Thymus (tissue), 11 donors: ENCODE measurements at regions not wholly inside any gene's neighbourhood (a gene's known extent, or its start where the extent isn't known, plus 50 kb on each side); places are given as distances from the start of the nearest gene placed in this dataset.
A peak's percentile ranks its signal among the peaks of the same experiment; 100 is the strongest.

ENCODE experiments used
- DNase-seq, 9 donors: peaks; one replicate each; pipeline ENCODE4 v3.0.0-alpha.2; 2013; ENCODE audit warnings: low spot score in 9 of 9, low read depth in 6 of 9, missing footprints in 1 of 9
- H3K27ac ChIP-seq, 2 donors: one replicate each; pipeline ENCODE4 v1.5.1; 2013; ENCODE audit warnings: control low read depth in 1 of 2, low read depth in 1 of 2, low read length in 1 of 2, mild to moderate bottlenecking in 1 of 2, moderate library complexity in 1 of 2
- H3K27me3 ChIP-seq, 2 donors: one replicate each; pipeline ENCODE4 v1.5.1; 2013; ENCODE audit warnings: low read length in 1 of 2; ENCODE audit not compliant: control insufficient read depth in 2 of 2, insufficient read depth in 1 of 2
- H3K36me3 ChIP-seq, 2 donors: one replicate each; pipeline ENCODE4 v1.5.1; 2013; ENCODE audit warnings: low read length in 1 of 2, mild to moderate bottlenecking in 1 of 2, moderate library complexity in 1 of 2; ENCODE audit not compliant: control insufficient read depth in 2 of 2, insufficient read depth in 2 of 2
- H3K4me1 ChIP-seq, 2 donors: one replicate each; pipeline ENCODE4 v1.5.1; 2013; ENCODE audit warnings: low read length in 2 of 2; ENCODE audit not compliant: control insufficient read depth in 2 of 2, insufficient read depth in 2 of 2
- H3K4me3 ChIP-seq, 2 donors: one replicate each; pipeline ENCODE4 v1.5.1; 2013; ENCODE audit warnings: low read length in 2 of 2, control low read depth in 1 of 2, mild to moderate bottlenecking in 1 of 2
- H3K9me3 ChIP-seq, 2 donors: one replicate each; pipeline ENCODE4 v1.5.1; 2013; ENCODE audit warnings: low read length in 1 of 2, mild to moderate bottlenecking in 1 of 2; ENCODE audit not compliant: control insufficient read depth in 2 of 2, insufficient read depth in 1 of 2
- WGBS: extraction: QIAGEN DNeasy Blood & Tissue Kit; methylation state at CpG from one replicate; pipeline ENCODE4 v1.1.7; 2013; 5-methylcytosine and 5-hydroxymethylcytosine counted together
- donor health status: healthy.

DNA sequence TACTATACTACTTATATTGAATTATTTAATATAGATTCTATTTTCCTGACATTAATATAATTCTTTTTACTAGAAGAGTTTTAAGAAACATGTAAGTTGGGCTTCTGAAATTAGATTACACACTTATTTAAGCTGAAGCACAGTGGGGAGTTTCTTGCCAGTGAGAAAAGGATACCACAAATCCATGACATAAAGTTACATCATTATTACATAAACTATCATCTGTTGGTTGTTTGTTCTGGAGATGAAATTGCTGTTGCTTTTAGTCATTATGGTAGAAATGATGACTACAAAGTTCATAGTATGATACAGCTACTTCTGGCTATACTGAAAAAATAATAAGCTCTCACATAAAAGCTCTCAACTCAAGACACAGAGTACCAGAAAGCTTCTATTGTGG lies 880.4 kb downstream of the PCDH18 start:
- H3K9me3 ChIP-seq, result no peaks in the 10 kb centered on the region
- no peak for DNase-seq
- no peaks in the 10 kb centered on the region for H3K4me1 ChIP-seq
- no peaks in the 10 kb centered on the region for H3K36me3 ChIP-seq
- no peak overlapping the region for H3K4me3 ChIP-seq
- H3K27ac ChIP-seq, result no peak overlapping the region
- no peaks in the 10 kb centered on the region for H3K27me3 ChIP-seq

DNA sequence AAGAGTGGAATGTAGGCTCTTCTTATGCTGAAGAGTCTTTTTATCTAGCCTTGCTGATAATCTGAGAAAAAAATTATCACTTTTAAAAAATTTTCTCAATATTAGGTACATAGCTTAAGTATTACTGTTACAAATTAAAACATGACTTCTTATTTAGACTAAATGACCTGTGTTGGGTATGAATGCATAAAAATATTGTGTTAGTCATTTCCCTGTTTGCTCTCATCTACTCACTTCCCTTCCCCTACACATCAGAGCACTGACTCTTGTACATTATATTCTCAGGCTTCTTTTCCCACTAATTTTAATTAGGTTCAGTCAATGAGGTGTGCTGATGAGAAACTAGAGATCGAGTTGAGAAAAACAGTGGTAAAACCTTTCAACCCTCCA lies 881.0 kb downstream of the PCDH18 start:
- no peak for DNase-seq
- H3K36me3 ChIP-seq, result no peaks in the 10 kb centered on the region
- no peak overlapping the region for H3K27ac ChIP-seq
- WGBS, result 89% methylated on average over 1 of the region's 1 CpG
- no peaks in the 10 kb centered on the region for H3K9me3 ChIP-seq
- H3K4me3 ChIP-seq, result no peak overlapping the region
- H3K27me3 ChIP-seq, result no peaks in the 10 kb centered on the region
- no peaks in the 10 kb centered on the region for H3K4me1 ChIP-seq

DNA sequence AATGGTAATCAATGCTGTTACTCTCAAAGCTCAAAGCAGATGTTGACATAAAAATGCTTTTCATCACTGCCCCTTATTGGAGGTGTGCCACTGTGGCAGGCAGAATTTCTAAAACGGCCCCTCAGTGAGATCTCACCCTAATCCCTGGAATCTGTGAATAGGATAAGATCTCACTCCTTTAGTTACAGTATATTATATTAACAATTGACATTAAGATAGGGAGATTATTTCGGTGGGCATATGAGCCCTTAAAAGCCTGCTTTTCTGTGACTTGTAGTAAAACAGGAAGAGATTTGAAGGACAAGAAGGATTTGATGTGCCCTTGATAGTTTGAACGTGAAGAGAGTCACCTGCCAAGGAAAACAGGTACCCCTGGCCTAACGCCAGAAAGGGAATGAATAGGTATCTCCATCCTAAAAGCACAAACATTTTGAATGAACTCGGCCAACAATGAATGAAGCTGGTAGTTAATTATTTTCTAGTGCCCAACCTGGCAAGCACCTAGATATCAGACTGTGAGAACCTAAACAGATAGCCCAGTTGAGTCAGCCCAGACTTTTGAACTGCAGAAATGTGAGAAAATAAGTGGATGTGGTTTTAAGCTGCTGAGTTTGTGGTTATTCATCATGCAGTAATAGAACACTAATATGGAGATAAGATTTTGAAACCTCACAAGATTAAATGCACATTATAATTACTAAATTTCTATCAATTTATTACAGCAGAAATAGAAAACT lies 881.6 kb downstream of the PCDH18 start:
- no peak for DNase-seq
- no peak overlapping the region for H3K4me3 ChIP-seq
- WGBS, result 80% methylated on average over 5 of the region's 5 CpGs

DNA sequence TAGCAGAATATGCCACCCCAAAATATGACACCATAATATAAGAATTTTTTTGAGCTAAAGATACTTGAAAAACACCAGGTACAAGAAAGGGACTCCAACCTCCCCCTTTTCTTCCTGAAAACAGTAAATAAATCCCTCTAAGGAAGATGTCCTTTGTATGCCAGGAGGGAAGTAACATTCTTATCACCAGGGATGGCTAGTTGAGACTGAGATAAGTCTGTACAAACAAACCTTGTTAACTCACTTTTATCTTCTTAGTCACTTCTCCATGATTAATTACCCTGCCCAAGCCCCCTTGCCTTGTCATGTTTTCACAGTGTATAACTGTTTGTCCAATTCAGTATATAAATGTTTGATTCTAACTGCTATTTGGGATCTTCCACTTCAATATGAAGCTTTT lies 888.0 kb downstream of the PCDH18 start:
- H3K27me3 ChIP-seq, result no peaks in the 10 kb centered on the region
- no peaks in the 10 kb centered on the region for H3K36me3 ChIP-seq
- no peak overlapping the region for H3K27ac ChIP-seq
- H3K9me3 ChIP-seq, result no peaks in the 10 kb centered on the region
- H3K4me3 ChIP-seq, result no peak overlapping the region
- no peaks in the 10 kb centered on the region for H3K4me1 ChIP-seq
- DNase-seq, result no peak

More for the DNA sequence above, 881.6 kb downstream of the PCDH18 start:
- no peak overlapping the region for H3K27ac ChIP-seq
- H3K4me1 ChIP-seq, result no peaks in the 10 kb centered on the region
- H3K36me3 ChIP-seq, result no peaks in the 10 kb centered on the region
- no peaks in the 10 kb centered on the region for H3K9me3 ChIP-seq
- H3K27me3 ChIP-seq, result no peaks in the 10 kb centered on the region

DNA sequence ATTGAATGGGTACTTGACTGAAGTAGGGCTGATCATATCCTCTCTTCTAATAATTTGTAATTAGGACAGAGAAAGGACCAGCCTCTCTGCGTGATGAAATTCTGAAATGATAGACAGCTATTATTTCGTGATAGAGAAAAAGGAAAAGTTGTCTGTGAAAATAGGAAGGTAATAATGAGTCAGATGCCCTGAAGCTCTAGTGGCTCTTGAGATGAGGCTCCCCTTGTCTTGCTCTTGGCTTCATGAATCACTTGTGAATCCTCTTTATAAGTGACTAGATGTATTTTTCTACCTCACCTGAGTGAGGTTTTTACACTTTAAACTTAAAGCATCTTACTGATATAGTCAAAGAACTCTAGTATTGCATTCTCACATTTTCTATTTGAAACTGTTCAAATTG lies 888.9 kb downstream of the PCDH18 start:
- H3K27me3 ChIP-seq, result no peaks in the 10 kb centered on the region
- no peaks in the 10 kb centered on the region for H3K4me1 ChIP-seq
- 90% methylated on average over 2 of the region's 2 CpGs for WGBS
- no peaks in the 10 kb centered on the region for H3K36me3 ChIP-seq
- no peak for DNase-seq
- no peaks in the 10 kb centered on the region for H3K9me3 ChIP-seq
- H3K27ac ChIP-seq, result no peak overlapping the region
- no peak overlapping the region for H3K4me3 ChIP-seq

DNA sequence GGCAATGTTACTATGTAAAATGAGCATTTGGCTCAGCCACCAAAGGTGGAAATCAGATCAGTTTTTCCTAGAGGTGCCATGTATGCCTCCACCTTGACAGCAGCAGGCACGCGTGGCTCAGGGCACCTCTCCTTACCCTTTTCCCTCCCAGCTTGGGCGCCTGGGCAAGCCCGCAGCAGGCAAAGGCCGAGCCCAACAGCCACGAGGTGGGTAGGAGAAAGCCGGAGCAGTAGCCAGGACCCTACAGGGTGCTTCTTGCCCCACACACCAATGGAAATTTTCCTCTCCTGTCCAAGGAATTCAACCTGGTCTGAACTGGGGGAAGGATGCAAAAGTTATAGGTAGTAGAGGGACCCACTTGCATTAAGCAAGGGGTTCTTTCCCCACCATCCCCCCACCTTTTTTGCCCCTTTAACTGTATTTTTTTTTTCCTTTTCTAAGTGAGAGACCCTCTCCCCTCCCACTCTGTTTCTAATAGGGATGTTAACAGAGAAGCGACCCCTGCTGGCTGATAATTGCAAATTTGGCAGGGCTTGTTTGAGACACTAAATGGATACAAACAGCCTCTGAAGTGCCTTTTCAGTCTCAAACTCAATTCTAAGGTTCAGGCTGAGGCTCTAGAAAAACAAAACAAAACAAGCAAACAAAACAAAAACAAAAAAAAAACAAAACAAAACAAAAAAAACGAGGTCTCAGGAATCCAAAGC lies 895.1 kb downstream of the PCDH18 start:
- no peaks in the 10 kb centered on the region for H3K9me3 ChIP-seq
- H3K4me1 ChIP-seq, result no peaks in the 10 kb centered on the region
- 77% methylated on average over 9 of the region's 9 CpGs for WGBS
- DNase-seq, result peak in 2 of 9 donors; percentile 0 to 6
- H3K27me3 ChIP-seq, result no peaks in the 10 kb centered on the region
- H3K27ac ChIP-seq, result no peak overlapping the region
- no peaks in the 10 kb centered on the region for H3K36me3 ChIP-seq
- H3K4me3 ChIP-seq, result no peak overlapping the region

DNA sequence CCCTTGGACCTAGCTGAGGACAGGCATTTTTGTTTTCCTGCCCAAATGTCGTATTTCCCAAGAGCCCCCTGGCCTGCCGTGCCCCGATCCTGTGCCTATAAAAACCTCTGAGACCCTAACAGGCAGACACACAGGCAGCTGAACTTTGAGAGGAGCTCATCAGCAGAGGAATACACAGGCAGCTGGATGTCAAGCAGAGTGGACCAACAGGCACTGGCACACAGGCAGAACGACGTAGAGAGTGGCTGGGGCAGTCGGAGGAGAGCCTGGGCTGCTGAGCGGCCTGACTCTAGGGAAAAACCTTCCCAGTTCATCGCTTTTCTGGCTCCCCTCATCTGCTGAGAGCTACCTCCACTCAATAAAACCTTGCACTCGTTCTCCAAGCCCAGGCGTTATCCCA lies 896.1 kb downstream of the PCDH18 start:
- H3K9me3 ChIP-seq, result no peaks in the 10 kb centered on the region
- H3K27me3 ChIP-seq, result no peaks in the 10 kb centered on the region
- WGBS, result 91% methylated on average over 10 of the region's 10 CpGs
- no peak for DNase-seq
- no peak overlapping the region for H3K27ac ChIP-seq
- H3K36me3 ChIP-seq, result no peaks in the 10 kb centered on the region
- no peaks in the 10 kb centered on the region for H3K4me1 ChIP-seq
- H3K4me3 ChIP-seq, result no peak overlapping the region

DNA sequence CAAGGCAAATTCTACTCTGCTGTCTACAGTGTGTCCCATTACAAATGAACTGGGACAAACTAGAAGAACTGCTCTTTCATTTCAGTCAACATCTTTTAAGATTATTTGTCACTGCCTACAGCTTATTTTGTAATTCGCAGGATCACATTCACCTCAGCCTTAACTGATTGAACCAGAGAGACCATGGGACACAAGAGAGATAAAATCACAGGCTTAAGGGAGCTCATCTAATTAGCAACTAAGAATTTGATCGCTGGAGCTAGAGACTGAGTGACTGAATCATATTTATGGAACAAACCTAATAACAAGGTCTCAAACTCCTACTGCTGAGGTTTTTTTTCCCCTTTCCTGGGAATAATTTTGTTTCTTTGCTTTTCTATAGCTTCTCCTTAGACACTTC lies 898.2 kb downstream of the PCDH18 start:
- Histone ChIP-seq H3K27ac (no peak overlapping the region), H3K4me1 (no peaks in the 10 kb centered on the region), H3K9me3 (no peaks in the 10 kb centered on the region), H3K36me3 (no peaks in the 10 kb centered on the region), H3K4me3 (no peak overlapping the region), H3K27me3 (no peaks in the 10 kb centered on the region)
- no peak for DNase-seq
- 91% methylated on average over 2 of the region's 2 CpGs for WGBS

DNA sequence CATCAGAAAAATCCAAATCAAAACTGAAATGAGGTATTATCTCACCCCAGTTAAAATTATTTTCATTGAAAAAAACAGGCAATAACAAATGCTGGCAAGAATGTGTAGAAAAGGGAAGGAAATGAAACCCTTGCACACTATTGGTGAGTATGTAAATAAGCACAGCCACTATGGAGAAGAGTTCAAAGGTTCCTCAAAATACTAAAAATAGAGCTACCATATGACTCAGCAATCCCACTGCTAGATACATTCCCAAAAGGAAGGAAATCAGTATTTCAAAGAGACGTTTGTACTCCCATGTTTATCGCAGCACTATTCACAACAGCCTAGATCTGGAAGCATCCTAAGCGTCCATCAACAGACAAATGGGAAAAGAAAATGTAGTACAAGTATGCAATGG lies 932.4 kb downstream of the PCDH18 start:
- Histone ChIP-seq H3K36me3 (no peaks in the 10 kb centered on the region), H3K27me3 (no peaks in the 10 kb centered on the region), H3K9me3 (no peaks in the 10 kb centered on the region), H3K4me1 (no peaks in the 10 kb centered on the region), H3K4me3 (no peak overlapping the region), H3K27ac (no peak overlapping the region)
- DNase-seq, result no peak
- WGBS, result 59% methylated on average over 3 of the region's 3 CpGs
